ENCODE measurements at regions not wholly inside any gene's neighbourhood (a gene's known extent, or its start where the extent isn't known, plus 50 kb on each side); places are given as distances from the start of the nearest gene placed in this dataset.

DNA sequence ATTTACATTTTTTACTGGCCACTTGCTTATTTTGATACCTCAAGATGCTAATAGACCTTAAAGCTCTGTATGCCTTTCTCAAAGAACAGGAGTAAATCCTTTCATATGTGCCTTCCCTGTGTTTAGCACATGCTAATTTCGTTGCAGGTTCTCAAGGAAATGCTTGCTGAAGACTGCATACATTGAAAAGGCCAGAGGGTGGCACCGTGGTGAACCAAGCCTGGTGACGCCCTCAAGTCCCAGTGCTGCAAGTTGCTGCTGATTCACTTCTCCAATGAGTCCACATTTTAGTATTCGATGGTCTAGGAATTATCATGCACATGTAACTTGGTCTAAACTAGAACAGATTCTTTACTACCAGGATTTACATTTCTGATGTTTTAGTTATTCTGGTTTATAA lies 94.1 kb downstream of the CLDN17 start:
- ATAC-seq (ENCODE audit: poor library complexity) = no peak
- no peaks in the 10 kb centered on the region for H3K36me3 ChIP-seq (ENCODE audit: insufficient read depth, low read length)
- H3K36me3 Mint-ChIP-seq (ENCODE audit: low read depth) = no peaks in the 10 kb centered on the region
- H3K27me3 ChIP-seq (ENCODE audit: control insufficient read depth in 1 of 2, insufficient read depth in 2 of 2, low read length in 2 of 2) = no peaks in the 10 kb centered on the region
- POLR2A ChIA-PET = no interaction called here
- H3K4me3 ChIP-seq (ENCODE audit: low read length) = no peak overlapping the region
- intact Hi-C loops (cut with DNase I, micrococcal nuclease) = no loop called here
- no peaks in the 10 kb centered on the region for H3K4me1 ChIP-seq (ENCODE audit: insufficient read depth, low read length)
- peaks cover 3% of the 10 kb centered on the region for H3K9me3 Mint-ChIP-seq
- no peak overlapping the region for H3K4me3 Mint-ChIP-seq
- H3K27me3 Mint-ChIP-seq = peaks cover 14% of the 10 kb centered on the region
- peak in 1 of 14 experiments; percentile 6 for DNase-seq
- CTCF ChIA-PET = no interaction called here
- peaks cover 0 to 13% of the 10 kb centered on the region in 2 experiments for H3K9me3 ChIP-seq (ENCODE audit: control insufficient read depth in 1 of 2, insufficient read depth in 1 of 2, low read length in 2 of 2)
- TF ChIP-seq, protein P1, sequence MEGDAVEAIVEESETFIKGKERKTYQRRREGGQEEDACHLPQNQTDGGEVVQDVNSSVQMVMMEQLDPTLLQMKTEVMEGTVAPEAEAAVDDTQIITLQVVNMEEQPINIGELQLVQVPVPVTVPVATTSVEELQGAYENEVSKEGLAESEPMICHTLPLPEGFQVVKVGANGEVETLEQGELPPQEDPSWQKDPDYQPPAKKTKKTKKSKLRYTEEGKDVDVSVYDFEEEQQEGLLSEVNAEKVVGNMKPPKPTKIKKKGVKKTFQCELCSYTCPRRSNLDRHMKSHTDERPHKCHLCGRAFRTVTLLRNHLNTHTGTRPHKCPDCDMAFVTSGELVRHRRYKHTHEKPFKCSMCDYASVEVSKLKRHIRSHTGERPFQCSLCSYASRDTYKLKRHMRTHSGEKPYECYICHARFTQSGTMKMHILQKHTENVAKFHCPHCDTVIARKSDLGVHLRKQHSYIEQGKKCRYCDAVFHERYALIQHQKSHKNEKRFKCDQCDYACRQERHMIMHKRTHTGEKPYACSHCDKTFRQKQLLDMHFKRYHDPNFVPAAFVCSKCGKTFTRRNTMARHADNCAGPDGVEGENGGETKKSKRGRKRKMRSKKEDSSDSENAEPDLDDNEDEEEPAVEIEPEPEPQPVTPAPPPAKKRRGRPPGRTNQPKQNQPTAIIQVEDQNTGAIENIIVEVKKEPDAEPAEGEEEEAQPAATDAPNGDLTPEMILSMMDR (IDR thresholded peaks at IDR 0.05) = no peak
- H3K4me1 Mint-ChIP-seq (ENCODE audit: low read depth) = no peaks in the 10 kb centered on the region
- no peak overlapping the region for H3K27ac ChIP-seq (ENCODE audit: low read depth in 1 of 2, low read length in 2 of 2)
- no peak overlapping the region for H3K27ac Mint-ChIP-seq

DNA sequence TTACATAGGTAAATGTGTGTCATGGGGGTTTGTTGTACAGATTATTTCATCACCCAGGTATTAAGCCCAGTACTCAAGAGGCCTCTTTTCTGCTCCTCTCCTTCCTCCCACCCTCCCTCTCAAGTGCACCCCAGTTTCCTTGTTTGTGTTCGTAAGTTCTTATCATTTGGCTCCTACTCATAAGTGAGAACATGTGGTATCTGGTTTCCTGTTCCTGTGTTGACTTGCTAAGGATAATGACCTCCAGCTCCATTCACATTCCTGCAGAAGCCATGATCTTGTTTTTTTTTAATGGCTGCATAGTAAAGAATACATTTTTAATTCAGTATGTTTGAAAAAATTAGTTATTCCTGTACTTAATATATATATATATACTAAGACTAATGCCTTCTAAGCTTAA lies 107.7 kb downstream of the CLDN17 start:
- Histone ChIP-seq H3K4me1 (ENCODE audit: insufficient read depth, low read length) (no peaks in the 10 kb centered on the region), H3K27me3 (ENCODE audit: control insufficient read depth in 1 of 2, insufficient read depth in 2 of 2, low read length in 2 of 2) (no peaks in the 10 kb centered on the region), H3K36me3 (ENCODE audit: insufficient read depth, low read length) (no peaks in the 10 kb centered on the region), H3K9me3 (ENCODE audit: control insufficient read depth in 1 of 2, insufficient read depth in 1 of 2, low read length in 2 of 2) (no peaks in the 10 kb centered on the region), H3K4me3 (ENCODE audit: low read length) (no peak overlapping the region), H3K27ac (ENCODE audit: low read depth in 1 of 2, low read length in 2 of 2) (no peak overlapping the region)
- ChIA-PET POLR2A (no interaction called here), CTCF (interaction anchor here (0.7 to 0.9 kb wide), 2 partner anchors 12 to 24 kb away, joined by 3 read pairs; no protein-coding TSS in a partner anchor)
- TF ChIP-seq, protein P1 (IDR thresholded peaks at IDR 0.05) = no peak
- intact Hi-C loops (cut with DNase I, micrococcal nuclease) = no loop called here
- ATAC-seq (ENCODE audit: poor library complexity) = no peak
- DNase-seq = no peak
- Mint-ChIP-seq H3K9me3 (no peaks in the 10 kb centered on the region), H3K4me3 (no peak overlapping the region), H3K36me3 (ENCODE audit: low read depth) (no peaks in the 10 kb centered on the region), H3K4me1 (ENCODE audit: low read depth) (no peaks in the 10 kb centered on the region), H3K27me3 (no peaks in the 10 kb centered on the region), H3K27ac (no peak overlapping the region)

DNA sequence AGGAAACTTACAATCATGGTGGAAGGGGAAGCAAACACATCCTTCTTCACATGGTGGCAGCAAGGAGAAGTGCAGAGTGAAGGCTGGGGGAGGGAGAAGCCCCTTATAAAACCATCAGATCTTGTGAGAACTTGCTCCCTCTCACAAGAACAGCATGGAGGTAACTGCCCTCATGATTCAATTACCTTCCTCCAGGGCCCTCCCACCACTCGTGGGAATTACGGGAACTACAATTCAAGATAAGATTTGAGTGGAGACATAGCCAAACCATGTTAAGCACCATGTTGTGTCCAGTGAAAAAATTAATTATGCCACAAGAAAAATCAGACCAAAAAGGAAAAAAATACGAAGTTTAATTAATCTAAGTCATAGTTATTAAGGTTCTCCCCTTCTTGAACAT lies 109.5 kb downstream of the CLDN17 start:
- H3K27me3 Mint-ChIP-seq = no peaks in the 10 kb centered on the region
- ChIA-PET CTCF (interaction anchor here (1.0 kb wide), 1 partner anchor 9 kb away, joined by 3 read pairs; no protein-coding TSS in a partner anchor), POLR2A (no interaction called here)
- no peaks in the 10 kb centered on the region for H3K4me1 Mint-ChIP-seq (ENCODE audit: low read depth)
- no peak overlapping the region for H3K4me3 Mint-ChIP-seq
- no peaks in the 10 kb centered on the region for H3K4me1 ChIP-seq (ENCODE audit: insufficient read depth, low read length)
- H3K27me3 ChIP-seq (ENCODE audit: control insufficient read depth in 1 of 2, insufficient read depth in 2 of 2, low read length in 2 of 2) = no peaks in the 10 kb centered on the region
- no peaks in the 10 kb centered on the region for H3K36me3 Mint-ChIP-seq (ENCODE audit: low read depth)
- H3K27ac Mint-ChIP-seq = no peak overlapping the region
- no peak overlapping the region for H3K4me3 ChIP-seq (ENCODE audit: low read length)
- no peaks in the 10 kb centered on the region for H3K36me3 ChIP-seq (ENCODE audit: insufficient read depth, low read length)
- no peaks in the 10 kb centered on the region for H3K9me3 ChIP-seq (ENCODE audit: control insufficient read depth in 1 of 2, insufficient read depth in 1 of 2, low read length in 2 of 2)
- no peak for ATAC-seq (ENCODE audit: poor library complexity)
- no peak overlapping the region for H3K27ac ChIP-seq (ENCODE audit: low read depth in 1 of 2, low read length in 2 of 2)
- no peak for DNase-seq
- TF ChIP-seq, protein P1 (IDR thresholded peaks at IDR 0.05) = no peak
- H3K9me3 Mint-ChIP-seq = no peaks in the 10 kb centered on the region
- intact Hi-C loops (cut with DNase I, micrococcal nuclease) = no loop called here

Data from CD4-positive, alpha-beta T cell (primary cell).